HEK293 (cell line): ENCODE measurements at regions not wholly inside any gene's neighbourhood (a gene's known extent, or its start where the extent isn't known, plus 50 kb on each side); places are given as distances from the start of the nearest gene placed in this dataset.
A peak's percentile ranks its signal among the peaks of the same experiment; 100 is the strongest.

Experiments
- CTCF ChIA-PET: fragments of 350-600 bp; formaldehyde crosslinking; extraction: SDS; loops from one replicate; lab custom pipeline; 2021; ENCODE audit warnings: antibody characterized with exemption; lab: Yijun Ruan, JAX
- POLR2A ChIA-PET: fragments of 300-600 bp; formaldehyde crosslinking; extraction: SDS; loops from one replicate; lab custom pipeline; 2020; ENCODE audit warnings: antibody characterized with exemption, inconsistent platforms; lab: Yijun Ruan, JAX
- H3K27ac ChIP-seq: fragments of 200-500 bp; sonication (Bioruptor generic); 2 replicates; pipeline ENCODE4 v1.5.1; 2014; ENCODE audit warnings: low read depth, low read length, control low read depth, inconsistent platforms; ENCODE audit errors: extremely low read depth
- H3K36me3 ChIP-seq, 2 experiments: fragments of 200-500 bp in 1 of 2; sonication (Bioruptor generic) in 1 of 2; 1 replicate in 1 of 2; 2 replicates in 1 of 2; pipeline ENCODE4 v1.5.1; 2014 to 2017; ENCODE audit warnings: inconsistent platforms in 2 of 2, low read length in 2 of 2; ENCODE audit not compliant: control insufficient read depth in 2 of 2, insufficient read depth in 1 of 2
- H3K4me1 ChIP-seq: fragments of 200-500 bp; sonication (Bioruptor generic); 2 replicates; pipeline ENCODE4 v1.5.1; 2014; ENCODE audit warnings: mild to moderate bottlenecking, low read length, inconsistent platforms; ENCODE audit not compliant: control insufficient read depth, insufficient read depth
- H3K4me3 ChIP-seq: 2 replicates; pipeline ENCODE4 v1.5.1; 2011; ENCODE audit warnings: low read depth, mild to moderate bottlenecking, control low read depth, low read length, moderate library complexity
- H3K9me3 ChIP-seq: fragments of 200-500 bp; sonication (Bioruptor generic); 2 replicates; pipeline ENCODE4 v1.5.1; 2014; ENCODE audit warnings: low read depth, low read length, inconsistent platforms; ENCODE audit not compliant: control insufficient read depth, insufficient read depth
- BCL6B ChIP-seq: fragments of 450-650 bp; formaldehyde crosslinking; IDR thresholded peaks from 2 replicates; pipeline ENCODE4 v1.5.1; 2017; ENCODE audit warnings: missing biosample characterization, missing genetic modification characterization
- ELK4 ChIP-seq: IDR thresholded peaks from 2 replicates; pipeline ENCODE4 v1.6.1; 2011; ENCODE audit warnings: mild to moderate bottlenecking, low read depth, low read length, borderline replicate concordance
- KLF9 ChIP-seq: fragments of 450-650 bp; formaldehyde crosslinking; IDR thresholded peaks from 2 replicates; pipeline ENCODE4 v1.5.1; 2016; ENCODE audit warnings: missing biosample characterization, missing genetic modification characterization, low read depth
- OVOL3 ChIP-seq: fragments of 450-650 bp; formaldehyde crosslinking; IDR thresholded peaks from 2 replicates; pipeline ENCODE4 v1.5.1; 2016; ENCODE audit warnings: missing biosample characterization, missing genetic modification characterization
- PATZ1 ChIP-seq: fragments of 450-650 bp; formaldehyde crosslinking; IDR thresholded peaks from 2 replicates; pipeline ENCODE4 v1.5.1; 2016; ENCODE audit warnings: missing biosample characterization, missing genetic modification characterization
- SCRT2 ChIP-seq: fragments of 450-650 bp; formaldehyde crosslinking; IDR thresholded peaks from 2 replicates; pipeline ENCODE4 v1.5.1; 2016; ENCODE audit warnings: missing biosample characterization, missing genetic modification characterization
- WT1 ChIP-seq: fragments of 450-650 bp; formaldehyde crosslinking; IDR thresholded peaks from 2 replicates; pipeline ENCODE4 v1.5.1; 2016; ENCODE audit warnings: missing biosample characterization, missing genetic modification characterization
- ZBTB11 ChIP-seq: fragments of 450-650 bp; formaldehyde crosslinking; conservative IDR thresholded peaks from 2 replicates; pipeline ENCODE4 v1.5.1; 2016; ENCODE audit warnings: low read depth, missing biosample characterization, missing genetic modification characterization
- ZNF16 ChIP-seq: fragments of 450-650 bp; formaldehyde crosslinking; IDR thresholded peaks from 2 replicates; pipeline ENCODE4 v1.5.1; 2016; ENCODE audit warnings: low read depth, missing biosample characterization, missing genetic modification characterization
- ZNF214 ChIP-seq: fragments of 450-650 bp; formaldehyde crosslinking; IDR thresholded peaks from 2 replicates; pipeline ENCODE4 v1.5.1; 2017; ENCODE audit warnings: missing biosample characterization, mild to moderate bottlenecking, missing genetic modification characterization, borderline replicate concordance
- ZNF302 ChIP-seq: fragments of 450-650 bp; formaldehyde crosslinking; IDR thresholded peaks from 2 replicates; pipeline ENCODE4 v1.5.1; 2016; ENCODE audit warnings: missing biosample characterization, missing genetic modification characterization, low read depth
- ZNF48 ChIP-seq: fragments of 450-650 bp; formaldehyde crosslinking; IDR thresholded peaks from 2 replicates; pipeline ENCODE4 v1.5.1; 2016; ENCODE audit warnings: missing biosample characterization, missing genetic modification characterization
- ZNF501 ChIP-seq: fragments of 450-650 bp; formaldehyde crosslinking; IDR thresholded peaks from 2 replicates; pipeline ENCODE4 v1.5.1; 2016; ENCODE audit warnings: missing biosample characterization, missing genetic modification characterization
- ZNF521 ChIP-seq: fragments of 450-650 bp; formaldehyde crosslinking; IDR thresholded peaks from 2 replicates; pipeline ENCODE4 v1.5.1; 2017; ENCODE audit warnings: missing biosample characterization, mild to moderate bottlenecking, missing genetic modification characterization
- ZNF548 ChIP-seq: fragments of 450-650 bp; formaldehyde crosslinking; IDR thresholded peaks from 2 replicates; pipeline ENCODE4 v1.5.1; 2016; ENCODE audit warnings: missing biosample characterization, missing genetic modification characterization
- ZNF560 ChIP-seq: fragments of 450-650 bp; formaldehyde crosslinking; IDR thresholded peaks from 2 replicates; pipeline ENCODE4 v1.5.1; 2017; ENCODE audit warnings: missing biosample characterization, missing genetic modification characterization, borderline replicate concordance
- ZNF76 ChIP-seq: fragments of 450-650 bp; formaldehyde crosslinking; IDR thresholded peaks from 2 replicates; pipeline ENCODE4; 2016; ENCODE audit warnings: low read depth, missing biosample characterization, missing genetic modification characterization, borderline replicate concordance
- TF ChIP-seq, protein P1 (sequence below): fragments of 450-650 bp; formaldehyde crosslinking; IDR thresholded peaks from 2 replicates; pipeline ENCODE4 v1.5.1; 2017; ENCODE audit warnings: missing biosample characterization, missing genetic modification characterization

GRCh38 chr6:28587746-28588075 lies 62.0 kb downstream of the GPX5 start:
- TF ChIP-seq ZNF76 (0 out of 2 replicates have a peak, but pooled peaks have one; percentile 7), ZNF302 (tag by site-specific recombination) (no peak), ZBTB11 (tag by site-specific recombination) (no peak), SCRT2 (tag by site-specific recombination) (no peak), PATZ1 (no peak), ZNF48 (tag by site-specific recombination) (no peak), OVOL3 (tag by site-specific recombination) (no peak)
- ChIA-PET POLR2A (interaction anchor here (0.7 to 3.0 kb wide), 5 partner anchors 10 to 446 kb away, joined by 4 to 16 read pairs (median 8); partner anchors contain the start of gene ZKSCAN8), CTCF (interaction anchor here (0.5 kb wide), 1 partner anchor 75 kb away, joined by 3 read pairs; no protein-coding TSS in a partner anchor)
- Histone ChIP-seq H3K4me3 (peak overlapping the region; percentile 73), H3K9me3 (no peaks in the 10 kb centered on the region), H3K4me1 (peaks cover 9% of the 10 kb centered on the region), H3K27ac (peak overlapping the region; percentile 84; the same call in 1 of the 2 replicates), H3K36me3 (no peaks in the 10 kb centered on the region; a peak in 1 of 3 replicates)

DNA sequence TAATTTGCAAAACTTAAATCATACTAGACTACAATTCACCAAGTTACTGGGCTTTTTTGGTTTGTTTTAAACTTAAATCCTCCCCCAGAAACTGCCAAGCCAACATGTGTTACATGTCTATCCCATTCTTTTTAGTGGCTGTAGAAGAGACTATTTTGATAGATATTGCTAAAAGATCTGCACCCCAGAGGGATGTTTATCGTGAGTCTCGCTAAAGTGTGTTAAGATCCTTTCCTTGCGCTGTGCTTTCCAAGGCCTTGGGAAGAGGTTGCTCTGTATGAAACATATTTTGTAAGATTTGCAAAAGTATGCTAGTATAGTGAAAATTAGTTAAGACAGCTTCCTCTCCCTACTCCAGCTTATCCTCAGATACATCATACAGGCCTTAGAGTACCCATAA lies 63.0 kb downstream of the GPX5 start:
- H3K4me1 ChIP-seq: peaks cover 9% of the 10 kb centered on the region
- no peak for TF ChIP-seq BCL6B (tag by site-specific recombination)
- no peak overlapping the region for H3K27ac ChIP-seq
- peak overlapping the region; percentile 23; the same call in 1 of the 2 replicates for H3K4me3 ChIP-seq
- no peaks in the 10 kb centered on the region for H3K9me3 ChIP-seq
- ChIA-PET CTCF (interaction anchor here (1.1 to 1.5 kb wide), 5 partner anchors 8 to 96 kb away, joined by 3 to 9 read pairs (median 4); no protein-coding TSS in a partner anchor), POLR2A (interaction anchor here (1.3 to 1.6 kb wide), 2 partner anchors 9 to 18 kb away, joined by 5 to 6 read pairs; no protein-coding TSS in a partner anchor)
- H3K36me3 ChIP-seq: no peaks in the 10 kb centered on the region

DNA sequence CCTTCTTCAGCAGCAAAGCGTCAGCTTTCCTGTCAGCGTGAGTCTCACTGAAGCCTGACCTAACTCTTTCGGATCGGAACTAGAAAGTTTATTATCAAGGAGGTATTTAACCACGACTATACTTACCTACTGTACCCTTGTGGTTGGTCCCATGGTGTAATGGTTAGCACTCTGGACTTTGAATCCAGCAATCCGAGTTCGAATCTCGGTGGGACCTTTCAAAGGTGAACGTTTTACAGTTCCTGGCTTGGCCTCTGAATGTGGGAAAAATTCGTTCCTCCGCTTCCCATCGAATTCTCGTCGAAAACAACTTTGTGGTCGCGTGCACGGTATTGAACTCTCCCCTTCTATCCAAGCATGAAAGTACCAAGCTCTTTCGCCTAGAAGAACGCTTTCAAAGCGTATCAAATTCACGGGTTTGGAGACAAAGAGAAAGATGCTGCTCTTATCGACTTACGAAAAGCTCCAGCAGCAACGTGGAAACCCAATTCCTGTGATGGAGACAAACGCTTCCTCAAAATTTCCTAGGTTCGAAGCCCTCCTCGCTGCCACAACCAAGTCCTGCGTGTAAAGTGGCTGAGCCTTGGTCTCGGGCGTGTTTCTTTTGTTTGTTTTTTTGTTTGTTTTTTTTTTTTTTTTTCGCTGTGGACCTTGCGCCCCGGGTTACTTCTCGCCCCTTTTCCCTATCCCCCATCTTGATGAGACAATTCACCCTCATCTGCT lies 63.7 kb downstream of the GPX5 start:
- Histone ChIP-seq H3K4me1 (peaks cover 9% of the 10 kb centered on the region), H3K9me3 (no peaks in the 10 kb centered on the region), H3K4me3 (peak overlapping the region; percentile 30), H3K27ac (peak overlapping the region; percentile 57), H3K36me3 (no peaks in the 10 kb centered on the region)
- ChIA-PET POLR2A (interaction anchor here (0.5 to 1.6 kb wide), 8 partner anchors 8 to 293 kb away, joined by 3 to 8 read pairs (median 4); no protein-coding TSS in a partner anchor), CTCF (interaction anchor here (0.5 to 1.6 kb wide), 10 partner anchors 8 to 902 kb away, joined by 3 to 9 read pairs (median 4); no protein-coding TSS in a partner anchor)
- TF ChIP-seq ZNF16 (tag by site-specific recombination) (no peak), ZNF501 (tag by site-specific recombination) (peak; percentile 97), ELK4 (no peak), ZNF548 (tag by site-specific recombination) (no peak), ZNF521 (tag by site-specific recombination) (no peak), KLF9 (tag by site-specific recombination) (no peak), ZNF214 (tag by site-specific recombination) (no peak), ZNF76 (peak; percentile 64; the same call in 1 of the 2 replicates), ZNF560 (tag by site-specific recombination) (no peak), WT1 (tag by site-specific recombination) (peak; percentile 54)
- TF ChIP-seq, protein P1, sequence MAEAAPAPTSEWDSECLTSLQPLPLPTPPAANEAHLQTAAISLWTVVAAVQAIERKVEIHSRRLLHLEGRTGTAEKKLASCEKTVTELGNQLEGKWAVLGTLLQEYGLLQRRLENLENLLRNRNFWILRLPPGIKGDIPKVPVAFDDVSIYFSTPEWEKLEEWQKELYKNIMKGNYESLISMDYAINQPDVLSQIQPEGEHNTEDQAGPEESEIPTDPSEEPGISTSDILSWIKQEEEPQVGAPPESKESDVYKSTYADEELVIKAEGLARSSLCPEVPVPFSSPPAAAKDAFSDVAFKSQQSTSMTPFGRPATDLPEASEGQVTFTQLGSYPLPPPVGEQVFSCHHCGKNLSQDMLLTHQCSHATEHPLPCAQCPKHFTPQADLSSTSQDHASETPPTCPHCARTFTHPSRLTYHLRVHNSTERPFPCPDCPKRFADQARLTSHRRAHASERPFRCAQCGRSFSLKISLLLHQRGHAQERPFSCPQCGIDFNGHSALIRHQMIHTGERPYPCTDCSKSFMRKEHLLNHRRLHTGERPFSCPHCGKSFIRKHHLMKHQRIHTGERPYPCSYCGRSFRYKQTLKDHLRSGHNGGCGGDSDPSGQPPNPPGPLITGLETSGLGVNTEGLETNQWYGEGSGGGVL (tag by site-specific recombination): no peak
